Suppressor macrophage (primary cell): ENCODE measurements at regions not wholly inside any gene's neighbourhood (a gene's known extent, or its start where the extent isn't known, plus 50 kb on each side); places are given as distances from the start of the nearest gene placed in this dataset.

Experiments used
- DNase-seq, 4 experiments: peaks; one replicate each; pipeline ENCODE4 v3.0.0-alpha.2; 2020 to 2022

DNA sequence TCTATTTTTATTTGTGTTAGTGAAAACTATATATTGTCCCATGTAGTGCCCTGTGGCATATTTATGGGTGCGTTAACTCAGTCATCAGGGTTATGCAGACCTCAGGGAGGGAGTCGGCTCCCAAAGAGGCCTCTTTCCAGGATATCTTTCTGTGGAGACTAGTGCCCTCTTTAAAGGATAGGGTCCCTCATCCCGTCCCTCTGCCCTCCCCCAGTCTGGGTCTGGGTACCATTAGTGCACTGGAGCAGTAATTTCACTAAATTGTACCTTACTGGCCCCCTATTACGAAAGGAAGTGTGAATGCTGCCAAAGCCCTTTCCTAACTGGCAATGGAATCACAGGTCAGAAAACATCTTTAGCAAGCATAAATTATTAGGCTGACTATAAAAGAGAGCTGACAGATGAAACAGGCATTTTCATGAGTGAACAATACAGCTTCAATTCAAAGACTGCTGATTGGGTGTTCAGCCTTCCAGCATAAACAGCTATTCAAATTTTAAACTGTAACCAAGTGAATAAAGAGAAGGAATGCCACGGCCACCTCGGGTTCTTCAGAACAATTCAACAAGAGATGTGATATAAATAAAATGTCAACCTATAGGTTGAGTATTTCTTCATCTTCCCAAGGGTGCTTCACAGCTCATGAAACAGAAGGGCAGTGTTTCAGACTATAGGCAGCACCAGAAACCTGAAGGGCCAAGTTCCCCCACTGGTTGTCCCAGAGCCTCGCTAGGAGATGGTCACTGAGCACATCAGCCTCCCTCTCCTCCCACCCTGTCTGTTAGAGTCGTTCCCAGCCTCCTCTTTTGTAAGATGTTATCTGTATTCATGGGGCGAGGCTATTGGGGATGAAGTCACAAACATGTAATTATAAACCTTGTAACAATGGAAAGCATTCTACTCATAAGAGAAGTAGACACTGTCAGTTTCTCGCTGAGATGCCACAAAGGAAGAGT, 318.7 kb downstream of the TMEM161B start:
- no peak for DNase-seq

DNA sequence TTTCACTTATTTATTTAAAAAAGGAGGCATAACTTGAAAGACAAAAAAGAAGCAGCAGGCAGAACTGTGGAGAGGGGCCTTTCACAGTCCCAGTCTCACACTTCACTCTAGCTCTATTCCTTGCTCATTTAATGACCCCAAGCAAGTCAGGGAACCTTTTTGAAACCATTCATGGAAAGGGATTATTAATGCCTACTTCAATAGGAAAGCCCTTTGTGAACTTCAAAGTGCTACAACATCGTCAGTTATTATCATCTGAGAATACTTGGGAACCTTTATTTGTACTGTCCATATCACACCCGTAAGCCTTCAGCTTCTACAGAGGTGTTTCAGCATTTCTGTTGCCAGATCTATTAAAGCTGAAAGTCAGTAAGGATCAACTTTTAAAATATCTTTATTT, 320.2 kb downstream of the TMEM161B start:
- DNase-seq: no peak

DNA sequence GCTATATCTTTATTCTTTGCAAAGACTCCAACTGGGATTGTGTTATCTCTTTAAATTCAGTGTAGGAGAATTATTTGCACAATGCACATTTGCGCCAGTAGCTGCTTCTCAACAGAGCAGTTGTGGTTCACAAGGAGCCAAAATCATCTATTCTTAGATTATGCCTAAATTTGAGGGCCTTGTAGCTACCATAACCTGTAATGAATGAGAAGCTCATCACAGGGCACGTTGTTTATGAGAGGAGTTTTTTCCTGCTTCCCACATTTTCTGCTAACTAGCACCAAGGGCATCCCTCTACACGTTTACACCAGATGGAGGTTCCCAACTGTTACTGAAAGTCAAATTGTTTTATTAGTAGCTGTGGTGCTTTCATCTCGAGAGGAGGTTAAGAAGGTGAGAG, 322.4 kb downstream of the TMEM161B start:
- no peak for DNase-seq

DNA sequence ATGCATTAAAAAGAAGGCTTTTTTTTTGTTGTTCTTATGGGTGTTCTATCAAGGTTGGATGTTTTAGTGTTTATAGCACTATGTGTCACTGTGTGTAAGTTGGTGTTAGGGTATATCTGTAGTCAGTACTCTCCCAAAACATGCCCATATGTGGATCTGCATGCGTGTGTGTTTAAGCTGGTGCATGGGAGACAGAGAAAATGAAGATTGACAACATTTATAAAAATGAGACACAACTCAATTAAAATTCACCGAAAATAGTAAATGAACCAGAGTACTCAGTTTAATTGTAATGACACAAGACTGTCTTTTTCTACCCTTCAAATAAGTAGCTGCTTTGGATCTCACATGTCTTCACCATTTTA, 323.4 kb downstream of the TMEM161B start:
- DNase-seq: no peak

DNA sequence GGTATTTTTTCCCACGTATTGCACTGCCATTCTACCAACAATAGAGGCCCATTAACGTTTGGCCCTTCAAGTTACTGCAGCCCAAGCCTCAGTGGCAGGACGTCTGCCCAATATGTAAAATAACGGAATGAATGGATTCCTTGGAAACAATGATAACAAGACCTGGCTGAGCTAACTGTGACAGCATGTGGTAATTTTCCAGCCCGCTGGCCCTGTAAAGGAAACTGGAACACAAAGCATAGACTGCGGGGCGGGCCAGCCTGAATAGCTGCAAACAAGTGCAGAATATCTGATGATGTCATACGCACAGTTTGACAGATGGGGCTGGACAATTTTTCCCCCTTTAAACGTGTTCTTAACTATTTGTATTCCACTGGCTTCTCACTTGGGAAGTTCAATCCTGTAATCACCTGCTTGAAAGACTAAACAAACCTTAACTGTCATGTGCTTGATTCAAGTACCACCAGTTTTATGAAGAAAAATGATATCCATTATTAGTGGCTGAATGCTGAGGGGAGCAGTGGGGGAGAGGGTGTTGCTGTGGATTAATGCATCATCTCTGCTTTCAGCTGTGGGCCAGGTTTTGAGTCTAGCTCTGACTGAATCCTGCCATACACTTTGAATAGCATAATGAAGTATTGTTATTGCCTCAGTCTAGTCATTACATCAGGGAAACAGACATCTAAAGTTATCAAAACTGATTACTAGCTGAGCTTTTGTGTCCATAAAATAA, 323.9 kb downstream of the TMEM161B start:
- DNase-seq: no peak

DNA sequence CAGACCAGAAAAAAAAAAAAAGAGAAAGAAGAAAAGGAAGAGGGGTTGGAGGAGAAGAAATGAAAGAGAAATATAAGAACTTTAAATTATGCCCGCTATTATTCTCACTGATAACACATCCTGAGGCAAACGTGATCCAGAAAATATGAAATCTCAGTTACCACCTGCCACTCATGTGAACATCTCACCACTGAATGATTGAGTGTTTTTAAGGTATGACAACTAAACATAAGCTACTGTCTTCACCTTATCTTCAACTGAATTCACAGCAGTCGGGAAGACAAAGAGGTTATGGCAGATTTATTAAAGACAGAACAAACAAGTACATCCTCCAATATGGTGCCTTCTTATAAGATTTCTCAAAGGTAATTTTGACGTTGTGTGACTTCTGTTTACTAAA, 327.9 kb downstream of the TMEM161B start:
- no peak for DNase-seq

DNA sequence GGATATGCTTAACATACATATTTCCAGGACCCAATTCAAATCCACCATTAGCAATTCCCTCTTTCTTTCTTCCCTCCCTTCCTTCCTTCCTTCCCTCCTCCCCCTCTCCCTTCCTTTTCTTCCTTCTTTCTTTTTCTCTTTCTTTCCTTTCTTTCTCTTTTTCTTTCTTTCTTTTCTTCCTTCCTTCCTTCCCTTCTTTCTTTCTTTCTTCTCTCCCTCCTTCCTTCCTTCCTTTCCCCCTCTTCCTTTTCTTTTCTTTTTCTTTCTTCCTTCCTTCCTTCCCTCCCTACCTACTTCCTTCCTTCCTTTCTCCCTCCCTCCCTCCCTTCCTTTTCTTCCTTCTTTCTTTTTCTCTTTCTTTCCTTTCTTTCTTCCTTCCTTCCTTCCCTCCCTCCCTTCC, 332.0 kb downstream of the TMEM161B start:
- no peak for DNase-seq

DNA sequence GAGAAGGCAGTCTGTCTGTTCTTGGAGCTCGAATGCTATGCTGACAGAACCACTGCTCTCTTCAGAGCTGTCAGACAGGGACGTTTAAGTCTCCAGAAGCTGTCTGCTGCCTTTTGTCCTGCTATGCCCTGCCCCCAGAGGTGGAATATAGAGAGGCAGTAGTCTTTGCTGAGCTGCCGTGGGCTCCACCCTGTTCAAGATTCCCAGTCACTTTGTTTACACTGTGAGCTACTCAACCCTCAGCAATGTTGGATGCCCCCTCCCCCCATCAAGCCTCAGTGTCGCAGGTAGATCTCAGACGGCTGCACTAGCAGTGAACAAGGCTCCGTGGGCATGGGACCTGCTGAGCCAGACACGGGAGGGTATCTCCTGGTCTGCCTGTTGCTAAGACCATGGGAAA, 344.2 kb downstream of the TMEM161B start:
- DNase-seq: no peak

DNA sequence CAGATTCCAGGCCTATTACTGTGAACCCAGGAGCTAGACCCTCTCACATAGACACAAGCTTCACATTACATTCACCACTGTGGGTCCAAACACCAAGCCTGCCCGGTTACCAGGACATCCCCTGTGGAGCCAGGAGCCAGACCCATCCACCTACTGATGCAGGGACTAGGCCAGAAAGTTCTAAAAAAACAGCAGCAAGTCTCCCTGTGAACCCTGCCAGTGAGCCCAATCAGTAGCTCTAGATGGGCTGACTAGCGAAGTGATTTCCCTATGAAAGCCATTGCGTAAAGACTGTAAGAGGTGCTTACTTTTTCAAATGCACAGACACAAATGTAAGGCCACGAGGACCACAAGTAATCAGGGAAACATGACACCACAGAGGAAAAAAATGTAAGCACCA, 352.3 kb downstream of the TMEM161B start:
- no peak for DNase-seq

DNA sequence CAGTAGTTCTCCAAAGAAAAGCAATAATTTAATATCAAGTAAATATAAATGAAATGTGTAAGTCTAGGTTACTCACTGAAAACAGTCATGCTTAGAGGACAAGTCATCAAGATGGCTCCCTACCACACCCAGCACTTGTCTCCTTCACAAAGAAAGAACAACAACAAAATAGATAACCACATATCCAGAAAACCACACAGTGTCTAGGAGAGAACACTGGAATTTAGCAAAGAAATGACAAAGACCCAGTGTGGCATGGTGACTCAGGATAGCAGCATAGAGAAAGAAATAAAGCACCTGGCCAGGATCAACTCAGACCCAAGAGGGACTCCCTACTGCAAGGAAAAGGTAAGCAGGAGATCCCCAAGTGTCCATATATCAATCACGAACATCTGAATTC, 356.2 kb downstream of the TMEM161B start:
- DNase-seq: no peak

DNA sequence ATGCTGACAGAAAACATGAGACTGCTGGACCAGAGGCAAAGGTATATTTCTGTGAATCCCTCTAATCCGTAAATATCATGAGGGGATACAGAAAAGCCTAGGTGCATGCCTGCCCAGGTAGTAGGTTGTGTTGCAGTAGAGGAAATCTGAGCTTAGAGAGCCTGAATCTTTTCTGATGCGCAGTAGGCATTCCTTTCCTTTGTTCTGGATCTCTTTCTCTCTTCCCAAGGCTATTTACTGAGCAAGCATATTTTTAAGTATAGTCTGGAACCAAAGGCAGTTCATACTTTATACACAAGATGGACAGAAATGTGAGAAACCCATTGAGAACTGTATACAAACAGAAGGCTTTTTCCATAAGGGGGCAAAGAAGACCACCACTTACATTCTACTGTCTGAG, 359.3 kb downstream of the TMEM161B start:
- DNase-seq: no peak

DNA sequence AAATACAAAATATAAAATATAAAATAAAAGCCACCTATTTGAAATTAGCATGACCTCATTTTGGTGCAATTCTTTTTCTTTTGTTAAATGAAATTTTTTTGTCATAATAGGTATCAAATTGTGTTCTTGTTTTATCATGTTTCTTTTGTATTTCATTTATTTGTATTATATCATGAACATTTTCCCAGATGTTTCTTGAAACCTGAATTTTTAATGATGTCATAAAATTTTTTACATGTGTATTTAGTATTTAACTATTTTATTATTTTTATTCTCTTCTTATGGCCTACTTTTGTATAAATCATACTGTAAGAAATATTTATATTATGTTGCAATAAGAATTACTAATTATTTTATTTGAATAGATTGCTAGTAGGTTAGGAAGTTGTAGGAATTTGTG, 361.7 kb downstream of the TMEM161B start:
- no peak for DNase-seq

DNA sequence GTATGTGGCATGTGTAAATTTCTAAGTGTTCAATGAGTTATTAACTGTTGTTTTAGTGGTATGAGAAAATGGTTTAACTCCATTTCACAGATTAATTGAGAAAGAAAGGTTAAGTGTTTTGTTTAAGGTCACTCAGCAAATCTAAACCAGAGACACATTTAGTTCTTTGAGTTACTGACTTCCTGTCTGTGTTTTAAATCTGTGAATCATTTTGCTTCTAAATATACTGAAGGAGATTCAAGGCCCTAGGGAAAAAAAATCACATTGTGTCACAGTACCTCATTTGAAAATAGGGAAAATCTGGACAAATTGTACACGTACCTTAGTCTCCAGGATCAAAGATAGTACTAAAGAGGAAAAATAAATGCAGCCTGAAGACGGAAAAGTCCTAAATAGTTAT, 368.2 kb downstream of the TMEM161B start:
- no peak for DNase-seq

DNA sequence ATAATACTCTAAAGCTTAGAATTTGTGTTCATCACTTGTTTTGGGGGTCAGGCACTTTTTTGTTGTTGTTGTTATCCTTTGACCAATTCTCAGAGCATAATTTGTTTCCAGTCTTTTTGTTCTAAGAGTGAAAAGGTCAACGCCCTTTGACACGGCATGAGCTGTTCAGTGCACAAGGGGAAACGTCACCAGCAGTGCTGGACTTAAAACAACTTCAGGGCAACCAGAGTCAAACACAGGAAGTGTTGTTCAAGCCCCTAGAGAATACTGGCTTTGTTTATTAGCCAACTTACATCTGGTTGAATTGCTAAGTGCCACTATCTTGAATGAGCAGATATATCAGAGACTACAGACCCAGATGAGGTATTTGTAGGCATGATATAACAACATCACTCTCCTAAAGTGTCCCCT, 368.9 kb downstream of the TMEM161B start:
- no peak for DNase-seq

DNA sequence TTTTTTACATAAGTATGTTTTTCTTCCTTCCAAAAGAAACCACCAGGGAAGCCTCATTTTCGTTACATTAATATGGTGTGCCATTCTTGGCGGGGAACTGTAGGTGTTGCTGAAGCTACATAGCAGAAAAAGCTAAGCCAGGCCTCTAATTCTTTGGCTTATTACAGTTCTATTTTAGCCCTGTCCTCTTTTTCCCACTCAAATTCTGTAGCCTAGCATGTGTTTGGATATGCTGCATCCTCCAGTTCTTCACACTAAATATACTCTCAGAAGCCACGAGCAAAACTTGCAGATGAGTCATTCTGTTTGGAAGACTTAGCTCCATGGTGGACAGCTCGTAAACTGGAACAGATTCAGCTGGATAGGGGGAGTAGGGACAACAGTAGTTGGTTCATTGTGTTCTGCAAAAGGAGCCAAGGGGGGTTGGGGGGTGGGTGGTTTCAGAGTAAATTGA, 369.4 kb downstream of the TMEM161B start:
- DNase-seq: no peak

DNA sequence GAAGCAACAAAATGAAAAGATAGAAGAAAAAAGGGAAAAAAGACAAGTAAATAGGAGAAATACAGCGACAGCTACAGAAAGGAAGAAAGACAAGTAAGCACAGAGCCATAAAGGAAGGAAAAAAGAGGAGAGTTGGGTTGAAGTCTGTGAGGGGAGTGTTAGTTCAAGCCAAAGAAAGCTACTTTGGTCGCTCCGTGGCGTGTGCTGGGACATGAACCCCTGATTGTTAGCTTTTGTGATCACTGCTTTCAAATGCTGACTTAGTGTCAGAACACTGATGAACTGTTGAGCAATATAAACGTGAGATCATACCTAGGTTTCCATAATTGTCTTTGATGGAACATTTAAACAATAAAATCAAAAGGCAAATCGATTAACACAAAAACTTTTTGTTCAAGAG, 370.1 kb downstream of the TMEM161B start:
- DNase-seq: no peak

DNA sequence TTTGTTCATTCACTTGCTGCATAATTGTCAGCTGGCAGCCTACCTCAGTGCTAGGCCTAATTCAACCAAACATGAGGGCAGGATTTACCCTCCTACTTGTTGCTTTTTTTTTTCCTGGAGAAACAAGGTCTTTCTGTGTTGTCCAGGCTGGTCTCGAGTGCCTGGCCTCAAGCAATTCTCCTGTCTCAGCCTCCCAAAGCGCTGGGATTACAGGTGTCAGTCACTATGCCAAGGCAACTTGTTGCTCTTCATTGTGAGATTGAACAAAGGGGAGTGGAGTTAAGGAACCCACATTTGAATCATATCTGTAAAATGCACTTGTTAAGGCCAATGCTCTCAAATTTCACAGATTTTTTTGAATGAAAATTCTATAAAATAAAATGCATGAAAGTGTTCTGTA, 380.5 kb downstream of the TMEM161B start:
- no peak for DNase-seq

DNA sequence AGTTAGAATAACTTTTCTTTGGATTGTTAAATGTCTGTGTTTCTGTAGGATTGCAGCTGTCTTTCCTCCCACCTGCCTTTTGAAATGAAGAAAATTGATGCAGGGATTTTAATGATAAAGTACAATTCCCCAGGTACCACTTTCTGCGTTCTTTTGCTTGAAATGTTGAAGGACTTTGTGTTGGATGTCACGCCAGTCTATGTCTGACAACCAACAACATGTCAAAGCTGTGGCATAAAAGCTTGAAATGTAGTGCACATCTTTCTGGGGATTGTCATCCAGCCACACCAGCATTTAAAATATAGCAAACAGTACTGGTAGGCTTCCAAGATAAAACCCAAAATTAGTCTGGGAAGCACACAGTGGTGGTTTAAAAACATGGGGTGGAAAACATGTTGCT, 381.4 kb downstream of the TMEM161B start:
- no peak for DNase-seq

DNA sequence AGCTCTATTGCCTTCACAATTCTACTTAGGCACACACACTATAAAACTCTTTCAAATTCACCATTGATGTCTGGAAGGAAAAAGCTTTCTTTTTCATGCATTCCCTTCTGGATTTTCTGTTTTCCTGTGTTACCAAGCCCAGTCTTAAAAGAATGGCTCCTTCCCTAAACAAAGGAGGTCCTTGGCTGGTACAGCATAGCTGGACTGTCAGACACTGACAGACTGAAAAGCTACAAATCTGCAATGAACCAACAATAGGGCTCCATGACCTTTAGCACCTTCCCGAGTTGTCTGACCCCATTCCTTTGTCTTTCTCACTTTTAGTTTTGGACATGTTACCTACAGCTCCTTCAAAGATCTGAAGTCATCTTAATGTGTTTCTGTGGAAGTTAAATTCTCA, 382.5 kb downstream of the TMEM161B start:
- no peak for DNase-seq

DNA sequence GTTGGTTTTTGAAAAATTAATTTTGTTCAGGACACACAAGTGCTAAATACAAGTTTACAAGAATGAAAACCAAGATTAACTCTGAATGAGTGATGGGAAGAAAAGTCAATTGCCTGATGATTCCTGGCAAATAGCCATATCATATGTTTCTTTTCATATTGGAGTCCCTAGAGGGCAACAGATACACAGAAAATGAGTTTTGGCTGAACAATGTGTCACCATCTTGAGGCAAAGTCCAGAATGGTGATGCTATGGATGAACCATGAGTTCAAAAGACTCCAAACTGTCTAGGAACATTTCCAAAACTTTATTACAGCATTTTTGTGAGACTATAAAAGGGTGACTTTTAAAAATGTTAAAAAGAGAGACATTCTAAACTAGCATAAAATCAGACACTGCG, 382.9 kb downstream of the TMEM161B start:
- DNase-seq: no peak

DNA sequence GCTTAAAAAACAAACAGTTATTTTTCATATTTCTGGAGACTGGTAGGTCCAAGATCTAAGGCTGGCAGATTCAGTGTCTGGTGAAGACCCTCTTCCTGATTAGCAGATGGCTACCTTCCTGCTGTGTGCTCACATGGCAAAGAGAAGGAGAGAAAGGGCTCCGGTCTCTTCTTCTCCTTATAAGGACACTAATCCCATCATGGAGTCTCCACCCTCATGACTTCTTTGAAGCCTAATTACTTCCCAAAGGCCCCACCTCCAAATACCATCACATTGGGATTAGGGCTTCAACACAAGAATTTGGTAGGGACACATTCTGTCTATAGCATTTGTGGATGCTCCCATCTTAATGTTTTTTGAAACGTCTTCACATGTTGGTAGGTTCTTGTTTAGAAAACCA, 391.1 kb downstream of the TMEM161B start:
- no peak for DNase-seq

DNA sequence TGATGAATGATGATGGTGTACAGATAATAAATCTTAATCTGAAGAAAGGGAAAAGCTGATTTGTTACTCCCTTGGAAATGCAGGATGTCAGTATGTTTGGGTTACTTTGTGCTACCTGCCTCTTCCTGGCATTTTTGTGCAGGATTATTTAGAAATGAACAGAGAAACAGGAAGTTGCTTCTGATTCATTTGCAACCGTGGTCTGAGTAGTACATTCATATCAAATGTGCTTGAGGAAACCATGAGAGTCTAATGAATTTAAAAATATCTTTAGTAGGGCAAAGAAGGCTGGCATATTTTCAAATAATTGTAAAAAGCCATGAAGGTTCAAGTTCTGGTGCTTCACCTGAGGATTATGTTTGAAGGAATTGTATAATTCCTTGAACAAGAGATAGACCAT, 391.6 kb downstream of the TMEM161B start:
- DNase-seq: no peak

DNA sequence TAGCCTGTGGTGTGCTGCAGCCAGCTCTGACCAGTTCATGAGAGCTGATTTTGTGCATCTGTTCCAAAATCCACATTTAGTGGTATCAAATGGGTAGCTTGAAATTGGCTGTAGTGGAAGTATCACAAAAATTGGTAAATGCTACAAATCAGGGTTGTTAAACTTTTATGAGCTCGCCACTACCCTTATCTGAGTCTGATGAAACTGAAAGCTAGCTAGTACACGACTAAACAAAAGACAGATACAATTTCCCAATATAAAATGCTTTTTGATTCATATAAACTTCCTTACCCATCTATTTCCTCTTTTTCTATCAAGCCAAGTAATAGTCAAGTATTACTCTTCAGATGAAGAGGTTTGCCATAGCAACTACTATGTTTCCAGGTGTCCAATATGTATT, 392.0 kb downstream of the TMEM161B start:
- no peak for DNase-seq

DNA sequence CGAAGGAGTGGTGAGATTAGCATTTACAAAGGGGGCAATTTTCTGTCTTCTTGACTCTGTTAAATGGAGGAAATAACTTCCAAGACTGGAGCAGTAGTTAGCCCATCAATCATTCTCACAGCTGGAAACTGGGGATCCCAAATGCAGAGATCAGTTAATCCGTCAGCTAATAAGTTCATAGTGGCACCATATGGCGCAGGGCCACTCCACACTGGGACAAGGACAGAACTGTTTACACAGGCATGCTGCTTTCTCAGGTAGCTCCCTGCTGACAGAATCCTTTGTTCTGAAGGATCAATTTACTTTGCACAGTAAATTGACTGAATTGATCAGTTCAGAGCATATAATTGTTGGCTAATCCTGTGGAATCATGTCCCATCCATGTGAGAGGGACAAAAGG, 395.7 kb downstream of the TMEM161B start:
- DNase-seq: no peak
